K562 (cell line): ENCODE measurements at regions not wholly inside any gene's neighbourhood (a gene's known extent, or its start where the extent isn't known, plus 50 kb on each side); places are given as distances from the start of the nearest gene placed in this dataset.

ENCODE experiments used
- ATAC-seq: fragments of 200-7000 bp; cut with Tn5 transposase; 3 replicates; pipeline ENCODE4 v1.9.1; 2020; ENCODE audit warnings: moderate library complexity
- BruUV-seq: library from RNA; stranded (reverse); fragments of 400-500 nt; replicated peaks from 2 replicates; lab custom pipeline; 2021; lab: Mats Ljungman, UMichigan
- CTCF ChIA-PET: fragments of 300-600 bp; formaldehyde crosslinking; extraction: SDS; loops from one replicate; lab custom pipeline; 2021; ENCODE audit warnings: low intra/inter-chr PET ratio; lab: Yijun Ruan, JAX
- POLR2A ChIA-PET: fragments of 300-600, 350-650 bp; sonication (Branson Sonifier 250); formaldehyde crosslinking; extraction: SDS; loops from one replicate; lab custom pipeline; 2021; ENCODE audit warnings: antibody characterized with exemption, inconsistent platforms; lab: Yijun Ruan, JAX
- DNase-seq, 4 experiments: peaks; one replicate each; pipeline versions ENCODE4 v3.0.0 to v3.0.0-alpha.2; 2011 to 2018; ENCODE audit warnings: low spot score in 3 of 4, mixed read lengths in 3 of 4; ENCODE audit errors: extremely low read depth in 1 of 4
- FAIRE-seq: peaks from 2 replicates; lab custom pipeline; 2011; peaks lifted over from hg19 to GRCh38; lab: Jason Lieb, UNC
- H2AFZ ChIP-seq: 2 replicates; pipeline ENCODE4 v1.6.0; 2011; ENCODE audit warnings: low read depth, low read length, control low read depth, inconsistent platforms
- H3K27ac ChIP-seq: fragments of 200-600 bp; 3 replicates; pipeline ENCODE4 v1.8.0; 2011; ENCODE audit warnings: low read depth, mild to moderate bottlenecking, control low read depth, inconsistent platforms, low read length, moderate library complexity, mixed read lengths; ENCODE audit errors: extremely low read depth
- H3K27me3 ChIP-seq, 2 experiments: fragments of 300-600 bp in 1 of 2; 2 replicates in 1 of 2; 3 replicates in 1 of 2; pipeline versions ENCODE4 v1.6.0 to v1.8.0; 2011; ENCODE audit warnings: inconsistent platforms in 2 of 2, low read length in 2 of 2, mild to moderate bottlenecking in 1 of 2, mixed read lengths in 1 of 2, moderate library complexity in 1 of 2; ENCODE audit not compliant: control insufficient read depth in 2 of 2, insufficient read depth in 2 of 2
- H3K36me3 ChIP-seq: fragments of 300-600 bp; 3 replicates; pipeline ENCODE4 v1.8.0; 2011; ENCODE audit warnings: mild to moderate bottlenecking, low read length, inconsistent platforms; ENCODE audit not compliant: control insufficient read depth, insufficient read depth
- H3K4me1 ChIP-seq, 2 experiments: fragments of 200-600 bp in 1 of 2; replicated peaks in 1 of 2; 2 replicates in 1 of 2; 3 replicates in 1 of 2; pipeline versions ENCODE4 v1.5.1 to v1.8.0; 2011; ENCODE audit warnings: inconsistent platforms in 2 of 2, low read length in 2 of 2, mild to moderate bottlenecking in 1 of 2, mixed read lengths in 1 of 2, moderate library complexity in 1 of 2; ENCODE audit not compliant: control insufficient read depth in 2 of 2, insufficient read depth in 2 of 2
- H3K4me2 ChIP-seq: 2 replicates; pipeline ENCODE4 v1.6.1; 2011; ENCODE audit warnings: low read length, control low read depth, inconsistent platforms, mixed read lengths; ENCODE audit not compliant: insufficient read depth
- H3K4me3 ChIP-seq: fragments of 200-600 bp; sonication (generic), shearing (Covaris generic); 2 replicates; pipeline ENCODE4 v1.5.1; 2016; ENCODE audit warnings: control low read depth, inconsistent platforms
- H3K79me2 ChIP-seq: fragments of 200-600 bp; 3 replicates; pipeline ENCODE4 v1.8.0; 2011; ENCODE audit warnings: low read length, inconsistent platforms; ENCODE audit not compliant: control insufficient read depth, insufficient read depth
- H3K9ac ChIP-seq, 2 experiments: 2 replicates each; pipeline versions ENCODE4 v1.6.0 to v1.6.1; 2011; ENCODE audit warnings: low read depth in 2 of 2, low read length in 2 of 2, control low read depth in 1 of 2, inconsistent platforms in 1 of 2, mild to moderate bottlenecking in 1 of 2, mixed read lengths in 1 of 2; ENCODE audit not compliant: insufficient read depth in 1 of 2
- H3K9me1 ChIP-seq: one replicate; pipeline ENCODE4 v1.6.0; 2011; ENCODE audit warnings: inconsistent platforms, mild to moderate bottlenecking, low read length, moderate library complexity; ENCODE audit not compliant: control insufficient read depth, insufficient read depth
- H3K9me3 ChIP-seq: replicated peaks from 2 replicates; pipeline ENCODE4 v1.5.1; 2011; ENCODE audit warnings: low read depth, low read length, inconsistent platforms; ENCODE audit not compliant: control insufficient read depth, insufficient read depth
- H4K20me1 ChIP-seq: replicated peaks from 2 replicates; pipeline ENCODE4 v1.6.1; 2011; ENCODE audit warnings: low read length, inconsistent platforms, mixed read lengths; ENCODE audit not compliant: control insufficient read depth, insufficient read depth
- ARNT ChIP-seq, 2 experiments: fragments of 450-650 bp; IDR thresholded peaks; 2 replicates each; pipeline ENCODE4 v1.6.1; 2016; ENCODE audit warnings: mild to moderate bottlenecking in 1 of 2
- CBFA2T2 ChIP-seq: fragments of 450-650 bp; conservative IDR thresholded peaks from 2 replicates; pipeline ENCODE4 v1.6.1; 2017; ENCODE audit warnings: mild to moderate bottlenecking
- CTCF ChIP-seq, 3 experiments: IDR thresholded peaks in 2 of 3; conservative IDR thresholded peaks in 1 of 3; 2 replicates each; pipeline ENCODE4 v1.5.1; 2011 to 2012; ENCODE audit warnings: low read length in 3 of 3, mild to moderate bottlenecking in 3 of 3, control low read depth in 2 of 3, improper control_type of control experiment in 1 of 3, inconsistent platforms in 1 of 3, low read depth in 1 of 3, mixed read lengths in 1 of 3, moderate library complexity in 1 of 3; ENCODE audit not compliant: insufficient read depth in 2 of 3
- ELF4 ChIP-seq: fragments of 450-650 bp; formaldehyde crosslinking; IDR thresholded peaks from 2 replicates; pipeline ENCODE4 v1.4.0; 2022; ENCODE audit warnings: missing genetic modification characterization
- FOXP1 ChIP-seq: sonication (generic); formaldehyde crosslinking; IDR thresholded peaks from 2 replicates; pipeline ENCODE4 v1.8.0; 2022; ENCODE audit warnings: mild to moderate bottlenecking, missing genetic modification reagents
- KDM4B ChIP-seq, 2 experiments: fragments of 450-650 bp in 1 of 2; sonication (generic) in 1 of 2; IDR thresholded peaks; 2 replicates each; pipeline ENCODE4 v1.6.1; 2016 to 2017; ENCODE audit warnings: borderline replicate concordance in 2 of 2, antibody characterized with exemption in 1 of 2, low read depth in 1 of 2, mild to moderate bottlenecking in 1 of 2
- NCOA4 ChIP-seq: fragments of 450-650 bp; IDR thresholded peaks from 2 replicates; pipeline ENCODE4 v1.6.1; 2018; ENCODE audit warnings: mild to moderate bottlenecking; ENCODE audit not compliant: partially characterized antibody
- NONO ChIP-seq, 2 experiments: fragments of 200-400 bp in 1 of 2; fragments of 450-650 bp in 1 of 2; formaldehyde crosslinking in 1 of 2; IDR thresholded peaks; 2 replicates each; pipeline ENCODE4 v1.6.1; 2017; ENCODE audit warnings: low read depth in 2 of 2, mild to moderate bottlenecking in 2 of 2, moderate library complexity in 2 of 2, low read length in 1 of 2
- POLR3A ChIP-seq: IDR thresholded peaks from 2 replicates; pipeline ENCODE4 v1.6.1; 2011; ENCODE audit warnings: borderline replicate concordance, mild to moderate bottlenecking, moderate library complexity; ENCODE audit not compliant: insufficient read length, insufficient read depth; ENCODE audit errors: extremely low read depth
- PREB ChIP-seq: sonication (generic); formaldehyde crosslinking; IDR thresholded peaks from 2 replicates; pipeline ENCODE4 v1.8.1; 2023; ENCODE audit warnings: mild to moderate bottlenecking, missing genetic modification reagents
- RFX5 ChIP-seq: IDR thresholded peaks from 2 replicates; pipeline ENCODE4 v1.6.1; 2011; ENCODE audit warnings: low read depth, mild to moderate bottlenecking, improper control_type of control experiment, low read length
- SRSF1 ChIP-seq: fragments of 200-400 bp; formaldehyde crosslinking; IDR thresholded peaks from 2 replicates; pipeline ENCODE4 v1.6.1; 2017; ENCODE audit warnings: mild to moderate bottlenecking, low read depth, low read length, moderate library complexity
- ZBTB17 ChIP-seq: fragments of 450-650 bp; formaldehyde crosslinking; IDR thresholded peaks from 2 replicates; pipeline ENCODE4 v1.4.0; 2020; ENCODE audit warnings: mild to moderate bottlenecking
- ZFP1 ChIP-seq: fragments of 450-650 bp; formaldehyde crosslinking; IDR thresholded peaks from 2 replicates; pipeline ENCODE4 v1.4.0; 2020; ENCODE audit warnings: mild to moderate bottlenecking, mixed read lengths
- ZNF165 ChIP-seq: fragments of 250-450 bp; sonication (Bioruptor Pico); IDR thresholded peaks from 2 replicates; pipeline ENCODE4 v1.4.0; 2020; ENCODE audit warnings: borderline replicate concordance
- ZNF184 ChIP-seq: sonication (generic); formaldehyde crosslinking; IDR thresholded peaks from 2 replicates; pipeline ENCODE4 v1.5.0; 2020; ENCODE audit warnings: missing genetic modification reagents
- ZNF253 ChIP-seq: fragments of 250-450 bp; sonication (Bioruptor Pico); conservative IDR thresholded peaks from 2 replicates; pipeline ENCODE4 v1.6.1; 2021; ENCODE audit warnings: mild to moderate bottlenecking
- in situ Hi-C: fragments of 300-500 bp; cut with MboI; formaldehyde crosslinking; loops from 4 replicates; pipeline ENCODE4 v1.15.0; 2018; ENCODE audit warnings: inconsistent platforms, mixed read lengths
- intact Hi-C: fragments of 100-400 bp; cut with micrococcal nuclease; formaldehyde crosslinking; loops from 2 replicates; pipeline ENCODE4 v1.14.2; 2022
- TF ChIP-seq, protein P1 (sequence below): fragments of 450-650 bp; conservative IDR thresholded peaks from 2 replicates; pipeline ENCODE4 v1.6.1; 2016; ENCODE audit warnings: missing genetic modification characterization, low read depth, mild to moderate bottlenecking, missing compliant biosample characterization, moderate library complexity
- TF ChIP-seq, protein P2 (sequence below): sonication (generic); formaldehyde crosslinking; IDR thresholded peaks from 2 replicates; pipeline ENCODE4 v1.8.0; 2022; ENCODE audit warnings: mild to moderate bottlenecking, low read depth, missing genetic modification reagents

DNA sequence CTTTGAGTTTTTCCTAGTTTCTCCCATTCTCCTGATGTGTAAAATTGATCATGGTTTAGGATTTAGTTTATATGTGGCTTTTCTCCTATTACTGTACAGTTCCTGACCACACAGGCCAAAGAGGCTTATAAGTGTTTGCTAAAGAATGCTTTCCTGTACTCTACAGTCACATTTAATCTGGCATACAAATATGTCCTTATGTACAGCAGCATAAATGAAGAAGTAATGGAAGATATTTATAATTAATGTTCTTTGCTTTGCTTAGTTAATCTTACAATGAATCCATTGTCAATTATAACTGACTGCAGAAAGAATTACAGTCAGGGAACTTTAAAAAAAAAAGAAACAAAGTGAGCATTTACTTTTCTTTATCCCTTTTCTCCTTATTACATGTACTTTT, 293.9 kb downstream of the KCNC2 start:
- Histone ChIP-seq H3K9ac (no peak overlapping the region), H4K20me1 (no peaks in the 10 kb centered on the region), H3K9me1 (no peaks in the 10 kb centered on the region), H2AFZ (no peak overlapping the region), H3K27me3 (no peaks in the 10 kb centered on the region), H3K4me2 (no peak overlapping the region), H3K79me2 (no peaks in the 10 kb centered on the region), H3K9me3 (no peaks in the 10 kb centered on the region), H3K27ac (no peak overlapping the region), H3K4me1 (no peaks in the 10 kb centered on the region), H3K36me3 (no peaks in the 10 kb centered on the region), H3K4me3 (no peak overlapping the region)
- intact Hi-C loops = no loop called here
- no peak for FAIRE-seq
- TF ChIP-seq POLR3A = no peak
- TF ChIP-seq ZNF253 (CRISPR knock-in tag) = no peak
- TF ChIP-seq, protein P1, sequence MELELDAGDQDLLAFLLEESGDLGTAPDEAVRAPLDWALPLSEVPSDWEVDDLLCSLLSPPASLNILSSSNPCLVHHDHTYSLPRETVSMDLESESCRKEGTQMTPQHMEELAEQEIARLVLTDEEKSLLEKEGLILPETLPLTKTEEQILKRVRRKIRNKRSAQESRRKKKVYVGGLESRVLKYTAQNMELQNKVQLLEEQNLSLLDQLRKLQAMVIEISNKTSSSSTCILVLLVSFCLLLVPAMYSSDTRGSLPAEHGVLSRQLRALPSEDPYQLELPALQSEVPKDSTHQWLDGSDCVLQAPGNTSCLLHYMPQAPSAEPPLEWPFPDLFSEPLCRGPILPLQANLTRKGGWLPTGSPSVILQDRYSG (tag) = no peak
- no peak for TF ChIP-seq ZNF165
- no peak for TF ChIP-seq PREB
- TF ChIP-seq ZBTB17 (CRISPR knock-in tag) = no peak
- no peak for TF ChIP-seq KDM4B (IDR thresholded peaks at IDR 0.05; ENCODE audit: borderline replicate concordance in 2 of 2, low read depth in 1 of 2)
- TF ChIP-seq ZNF184 (CRISPR knock-in tag) = no peak
- no peak for TF ChIP-seq CTCF (IDR thresholded peaks at IDR 0.05 in 2 of 3, conservative IDR thresholded peaks at IDR 0.05 in 1 of 3; ENCODE audit: insufficient read depth in 2 of 3, low read depth in 1 of 3, low read length in 3 of 3)
- no peak for TF ChIP-seq FOXP1 (CRISPR knock-in tag)
- TF ChIP-seq, protein P2, sequence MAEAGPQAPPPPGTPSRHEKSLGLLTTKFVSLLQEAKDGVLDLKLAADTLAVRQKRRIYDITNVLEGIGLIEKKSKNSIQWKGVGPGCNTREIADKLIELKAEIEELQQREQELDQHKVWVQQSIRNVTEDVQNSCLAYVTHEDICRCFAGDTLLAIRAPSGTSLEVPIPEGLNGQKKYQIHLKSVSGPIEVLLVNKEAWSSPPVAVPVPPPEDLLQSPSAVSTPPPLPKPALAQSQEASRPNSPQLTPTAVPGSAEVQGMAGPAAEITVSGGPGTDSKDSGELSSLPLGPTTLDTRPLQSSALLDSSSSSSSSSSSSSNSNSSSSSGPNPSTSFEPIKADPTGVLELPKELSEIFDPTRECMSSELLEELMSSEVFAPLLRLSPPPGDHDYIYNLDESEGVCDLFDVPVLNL = no peak
- TF ChIP-seq NCOA4 = no peak
- no peak for TF ChIP-seq RFX5
- no peak for TF ChIP-seq SRSF1
- TF ChIP-seq NONO (IDR thresholded peaks at IDR 0.05; ENCODE audit: low read depth in 2 of 2, low read length in 1 of 2) = no peak
- no peak for TF ChIP-seq ZFP1 (CRISPR knock-in tag)
- no peak for TF ChIP-seq ARNT (IDR thresholded peaks at IDR 0.05)
- no peak for TF ChIP-seq CBFA2T2
- TF ChIP-seq ELF4 = no peak
- no peak for ATAC-seq
- ChIA-PET POLR2A (no interaction called here), CTCF (no interaction called here)
- in situ Hi-C loops = no loop called here
- no TSS peak for BruUV-seq
- no peak for DNase-seq
